Keratinocyte (primary cell): ENCODE measurements at regions not wholly inside any gene's neighbourhood (a gene's known extent, or its start where the extent isn't known, plus 50 kb on each side); places are given as distances from the start of the nearest gene placed in this dataset.

Source experiments
- CTCF ChIP-seq, 3 experiments: IDR thresholded peaks in 1 of 3; conservative IDR thresholded peaks in 1 of 3; optimal IDR thresholded peaks in 1 of 3; 2 replicates in 2 of 3; 3 replicates in 1 of 3; pipeline versions ENCODE3 to v1.5.1; 2011; ENCODE audit warnings: low read length in 3 of 3, mild to moderate bottlenecking in 3 of 3, moderate library complexity in 2 of 3, control low read depth in 1 of 3, inconsistent platforms in 1 of 3; ENCODE audit not compliant: insufficient read depth in 2 of 3; ENCODE audit errors: extremely low read depth in 1 of 3
- EZH2 ChIP-seq: IDR thresholded peaks from one replicate; pipeline ENCODE4 v1.6.1; 2012; ENCODE audit warnings: inconsistent platforms, mild to moderate bottlenecking, low read length, moderate library complexity

- TF ChIP-seq CTCF (optimal IDR thresholded peaks at IDR 0.05 in 1 of 3, IDR thresholded peaks at IDR 0.05 in 1 of 3, conservative IDR thresholded peaks at IDR 0.05 in 1 of 3; ENCODE audit: extremely low read depth in 1 of 3, insufficient read depth in 2 of 3, low read length in 3 of 3) (no peak), EZH2 (no peak)
Measured at GRCh38 chr4:126812076-126812475, 820.7 kb upstream of the INTU start.
